Karpas-422 (cell line): ENCODE measurements at regions not wholly inside any gene's neighbourhood (a gene's known extent, or its start where the extent isn't known, plus 50 kb on each side); places are given as distances from the start of the nearest gene placed in this dataset.
"Not testable (repeated sequence)": the region's sequence is repeated elsewhere in the genome, so short reads cannot be mapped to it uniquely, and the experiment has no call there.

Source experiments
- DNase-seq: peaks from one replicate; pipeline ENCODE4 v3.0.0-alpha.2; 2015
- H2AFZ ChIP-seq: fragments of 200-600 bp; sonication (generic); 2 replicates; pipeline ENCODE4 v1.6.1; 2014; ENCODE audit warnings: antibody characterized with exemption, low read length, mixed read lengths
- H3K27ac ChIP-seq: fragments of 200-600 bp; sonication (generic); 2 replicates; pipeline ENCODE4 v1.5.1; 2014; ENCODE audit warnings: mild to moderate bottlenecking, low read length, moderate library complexity
- H3K27me3 ChIP-seq: fragments of 200-600 bp; sonication (generic); 2 replicates; pipeline ENCODE4 v1.6.1; 2014; ENCODE audit warnings: low read length, mixed read lengths
- H3K36me3 ChIP-seq: fragments of 200-600 bp; sonication (generic); 2 replicates; pipeline ENCODE4 v1.6.1; 2014; ENCODE audit warnings: low read length, mixed read lengths; ENCODE audit not compliant: insufficient read depth
- H3K4me1 ChIP-seq: fragments of 200-600 bp; sonication (generic); 2 replicates; pipeline ENCODE4 v1.6.1; 2014; ENCODE audit warnings: mild to moderate bottlenecking, low read length, mixed read lengths
- H3K4me2 ChIP-seq: fragments of 200-600 bp; sonication (generic); 2 replicates; pipeline ENCODE4 v1.6.1; 2014; ENCODE audit warnings: low read length, low read depth, mild to moderate bottlenecking; ENCODE audit not compliant: poor library complexity, severe bottlenecking
- H3K4me3 ChIP-seq: fragments of 200-600 bp; sonication (generic); 2 replicates; pipeline ENCODE4 v1.5.1; 2014; ENCODE audit warnings: mild to moderate bottlenecking, antibody characterized with exemption, low read length, mixed read lengths
- H3K79me2 ChIP-seq: fragments of 200-600 bp; sonication (generic); 2 replicates; pipeline ENCODE4 v1.6.1; 2014; ENCODE audit warnings: mild to moderate bottlenecking, low read length, mixed read lengths
- H3K9ac ChIP-seq: fragments of 200-600 bp; sonication (generic); 2 replicates; pipeline ENCODE4 v1.6.0; 2014; ENCODE audit warnings: low read length
- H3K9me2 ChIP-seq: fragments of 200-600 bp; sonication (generic), shearing (Covaris generic); replicated peaks from 2 replicates; pipeline ENCODE4 v1.6.0; 2014; ENCODE audit warnings: mild to moderate bottlenecking, low read length, moderate library complexity; ENCODE audit not compliant: insufficient read depth
- H3K9me3 ChIP-seq: fragments of 300-700, 200-600 bp; sonication (generic); 2 replicates; pipeline ENCODE4 v1.6.1; 2014; ENCODE audit warnings: low read length, mixed read lengths
- H4K20me1 ChIP-seq: fragments of 200-600 bp; sonication (generic); 2 replicates; pipeline ENCODE4 v1.6.1; 2014; ENCODE audit warnings: mild to moderate bottlenecking, antibody characterized with exemption, low read length, low read depth; ENCODE audit not compliant: insufficient read depth

- H2AFZ ChIP-seq, result no peak overlapping the region
- no peaks in the 10 kb centered on the region for H3K9me2 ChIP-seq
- H3K27me3 ChIP-seq, result 0 out of 2 replicates have a peak, but pooled peaks cover 4% of the 10 kb centered on the region
- no peak overlapping the region for H3K4me2 ChIP-seq
- H3K79me2 ChIP-seq, result no peaks in the 10 kb centered on the region
- no peak overlapping the region for H3K9ac ChIP-seq
- H3K4me1 ChIP-seq, result no peaks in the 10 kb centered on the region
- no peak for DNase-seq
- no peaks in the 10 kb centered on the region for H3K9me3 ChIP-seq
- no peaks in the 10 kb centered on the region for H4K20me1 ChIP-seq
- H3K27ac ChIP-seq, result no peak overlapping the region
- H3K36me3 ChIP-seq, result no peaks in the 10 kb centered on the region
- H3K4me3 ChIP-seq, result no peak overlapping the region
Measured at GRCh38 chr7:149664176-149664575, 109.2 kb downstream of the ZNF467 start.

- no peaks in the 10 kb centered on the region for H3K9me2 ChIP-seq
- no peak overlapping the region for H3K4me3 ChIP-seq
- no peak overlapping the region for H2AFZ ChIP-seq
- no peak overlapping the region for H3K4me2 ChIP-seq
- no peaks in the 10 kb centered on the region for H4K20me1 ChIP-seq
- 0 out of 2 replicates have a peak, but pooled peaks cover 4% of the 10 kb centered on the region for H3K27me3 ChIP-seq
- no peaks in the 10 kb centered on the region for H3K4me1 ChIP-seq
- H3K79me2 ChIP-seq, result no peaks in the 10 kb centered on the region
- no peaks in the 10 kb centered on the region for H3K9me3 ChIP-seq
- H3K9ac ChIP-seq, result no peak overlapping the region
- no peak overlapping the region for H3K27ac ChIP-seq
- peak; percentile 93 for DNase-seq
- H3K36me3 ChIP-seq, result no peaks in the 10 kb centered on the region
Measured at GRCh38 chr7:149662591-149663095, 110.7 kb downstream of the ZNF467 start.

GRCh38 chr7:149655784-149656183 lies 117.6 kb downstream of the ZNF467 start:
- Histone ChIP-seq H4K20me1 (no peaks in the 10 kb centered on the region), H3K27ac (no peak overlapping the region), H2AFZ (no peak overlapping the region), H3K9me3 (no peaks in the 10 kb centered on the region), H3K36me3 (no peaks in the 10 kb centered on the region), H3K4me1 (no peaks in the 10 kb centered on the region), H3K79me2 (no peaks in the 10 kb centered on the region), H3K4me3 (no peak overlapping the region), H3K9ac (no peak overlapping the region), H3K9me2 (no peaks in the 10 kb centered on the region), H3K27me3 (no peaks in the 10 kb centered on the region; the same call in 1 of the 2 replicates), H3K4me2 (no peak overlapping the region)
- no peak for DNase-seq

GRCh38 chr7:149654588-149654987 lies 118.8 kb downstream of the ZNF467 start:
- Histone ChIP-seq H3K4me3 (no peak overlapping the region), H3K27me3 (no peaks in the 10 kb centered on the region; the same call in 1 of the 2 replicates), H3K9ac (no peak overlapping the region), H3K4me2 (no peak overlapping the region), H3K27ac (no peak overlapping the region), H4K20me1 (no peaks in the 10 kb centered on the region), H2AFZ (no peak overlapping the region), H3K9me2 (no peaks in the 10 kb centered on the region), H3K79me2 (no peaks in the 10 kb centered on the region), H3K36me3 (no peaks in the 10 kb centered on the region), H3K9me3 (no peaks in the 10 kb centered on the region), H3K4me1 (no peaks in the 10 kb centered on the region)
- DNase-seq, result no peak

GRCh38 chr7:149650190-149650589 lies 123.2 kb downstream of the ZNF467 start:
- H3K36me3 ChIP-seq, H3K4me1 ChIP-seq, H3K9ac ChIP-seq, H3K4me3 ChIP-seq, H3K9me2 ChIP-seq, H4K20me1 ChIP-seq, H3K79me2 ChIP-seq, H2AFZ ChIP-seq, H3K4me2 ChIP-seq, DNase-seq, H3K27ac ChIP-seq, H3K9me3 ChIP-seq, H3K27me3 ChIP-seq: not testable (repeated sequence)

GRCh38 chr7:149644754-149645153 lies 128.6 kb downstream of the ZNF467 start:
- no peak for DNase-seq
- Histone ChIP-seq H3K4me2 (no peak overlapping the region), H3K36me3 (no peaks in the 10 kb centered on the region), H3K4me1 (peaks cover 9% of the 10 kb centered on the region), H3K9me3 (no peaks in the 10 kb centered on the region), H3K79me2 (no peaks in the 10 kb centered on the region), H4K20me1 (no peaks in the 10 kb centered on the region), H2AFZ (no peak overlapping the region), H3K4me3 (no peak overlapping the region), H3K9me2 (no peaks in the 10 kb centered on the region), H3K27ac (no peak overlapping the region), H3K9ac (no peak overlapping the region), H3K27me3 (no peaks in the 10 kb centered on the region)

GRCh38 chr7:149642589-149642988 lies 130.8 kb downstream of the ZNF467 start:
- H3K9me3 ChIP-seq, result no peaks in the 10 kb centered on the region
- no peak overlapping the region for H3K27ac ChIP-seq
- H3K9me2 ChIP-seq, result no peaks in the 10 kb centered on the region
- H3K79me2 ChIP-seq, result no peaks in the 10 kb centered on the region
- H3K4me1 ChIP-seq, result no peaks in the 10 kb centered on the region
- no peaks in the 10 kb centered on the region for H3K27me3 ChIP-seq
- H4K20me1 ChIP-seq, result no peaks in the 10 kb centered on the region
- no peak overlapping the region for H3K9ac ChIP-seq
- no peak overlapping the region for H2AFZ ChIP-seq
- H3K4me3 ChIP-seq, result no peak overlapping the region
- H3K4me2 ChIP-seq, result no peak overlapping the region
- DNase-seq, result no peak
- H3K36me3 ChIP-seq, result no peaks in the 10 kb centered on the region

- Histone ChIP-seq H3K79me2 (no peaks in the 10 kb centered on the region), H3K9me3 (no peaks in the 10 kb centered on the region), H4K20me1 (no peaks in the 10 kb centered on the region), H3K27me3 (no peaks in the 10 kb centered on the region), H2AFZ (no peak overlapping the region), H3K36me3 (no peaks in the 10 kb centered on the region), H3K9me2 (no peaks in the 10 kb centered on the region), H3K4me1 (peaks cover 4% of the 10 kb centered on the region; the same call in 1 of the 2 replicates), H3K27ac (no peak overlapping the region), H3K9ac (no peak overlapping the region), H3K4me3 (no peak overlapping the region), H3K4me2 (no peak overlapping the region)
- no peak for DNase-seq
Measured at GRCh38 chr7:149638566-149639320, 134.6 kb downstream of the ZNF467 start.
